CD4-positive, alpha-beta memory T cell (primary cell): ENCODE measurements at regions not wholly inside any gene's neighbourhood (a gene's known extent, or its start where the extent isn't known, plus 50 kb on each side); places are given as distances from the start of the nearest gene placed in this dataset.

Source experiments
- CTCF ChIA-PET: fragments of 350-600 bp; sonication (Branson Sonifier 250); formaldehyde crosslinking; loops from one replicate; lab custom pipeline; 2021; ENCODE audit warnings: inconsistent platforms; ENCODE audit not compliant: partially characterized antibody; lab: Charles Lee
- POLR2A ChIA-PET: fragments of 350-600 bp; sonication (Branson Sonifier 250); formaldehyde crosslinking; loops from one replicate; lab custom pipeline; 2021; ENCODE audit not compliant: partially characterized antibody; lab: Charles Lee
- DNase-seq, 5 donors: peaks; one replicate each; pipeline versions ENCODE4 v3.0.0 to v3.0.0-alpha.2; 2020 to 2022; ENCODE audit warnings: mixed read lengths in 1 of 5
- H3K27ac ChIP-seq: one replicate; pipeline ENCODE4 v1.7.0; 2013; ENCODE audit warnings: low read depth, low read length
- H3K27me3 ChIP-seq: 2 replicates; pipeline ENCODE4 v1.7.0; 2013; ENCODE audit warnings: mild to moderate bottlenecking, low read length, moderate library complexity; ENCODE audit not compliant: insufficient read depth
- H3K36me3 ChIP-seq: 2 replicates; pipeline ENCODE4 v1.7.0; 2013; ENCODE audit warnings: mild to moderate bottlenecking, low read length, moderate library complexity; ENCODE audit not compliant: insufficient read depth
- H3K4me1 ChIP-seq: 2 replicates; pipeline ENCODE4 v1.7.0; 2013; ENCODE audit warnings: mild to moderate bottlenecking, low read length, moderate library complexity; ENCODE audit not compliant: insufficient read depth
- H3K4me3 ChIP-seq, 2 donors: one replicate each; pipeline ENCODE4 v1.7.0; 2013; ENCODE audit warnings: low read length in 2 of 2, mild to moderate bottlenecking in 1 of 2
- H3K9me3 ChIP-seq, 2 donors: one replicate each; pipeline ENCODE4 v1.7.0; 2013; ENCODE audit warnings: low read length in 2 of 2, control low read depth in 1 of 2; ENCODE audit not compliant: control insufficient read depth in 1 of 2
- H3K27ac Mint-ChIP-seq, 7 donors: one replicate each; pipeline ENCODE4 v1.8.0; 2020 to 2021; ENCODE audit warnings: mixed read lengths in 7 of 7, mild to moderate bottlenecking in 6 of 7, inconsistent platforms in 3 of 7, moderate library complexity in 3 of 7
- H3K27me3 Mint-ChIP-seq, 2 donors: one replicate each; pipeline ENCODE4 v1.8.0; 2020 to 2021; ENCODE audit warnings: mixed read lengths in 2 of 2
- H3K36me3 Mint-ChIP-seq, 2 donors: one replicate each; pipeline ENCODE4 v1.8.0; 2020 to 2021; ENCODE audit warnings: mixed read lengths in 2 of 2, inconsistent platforms in 1 of 2, mild to moderate bottlenecking in 1 of 2
- H3K4me1 Mint-ChIP-seq, 4 donors: one replicate each; pipeline ENCODE4 v1.8.0; 2020 to 2021; ENCODE audit warnings: mixed read lengths in 4 of 4, mild to moderate bottlenecking in 1 of 4
- H3K4me3 Mint-ChIP-seq, 8 donors: one replicate each; pipeline ENCODE4 v1.8.0; 2020 to 2021; ENCODE audit warnings: mixed read lengths in 8 of 8, mild to moderate bottlenecking in 7 of 8, moderate library complexity in 6 of 8, inconsistent platforms in 3 of 8
- H3K9me3 Mint-ChIP-seq, 8 donors: one replicate each; pipeline ENCODE4 v1.8.0; 2020 to 2021; ENCODE audit warnings: mixed read lengths in 8 of 8, mild to moderate bottlenecking in 5 of 8, inconsistent platforms in 3 of 8, moderate library complexity in 1 of 8
- intact Hi-C: fragments of 100-400 bp; cut with micrococcal nuclease; formaldehyde crosslinking; loops from one replicate; pipeline ENCODE4 v1.15.1; 2023

- intact Hi-C loops, result no loop called here
- H3K27me3 Mint-ChIP-seq, result no peaks in the 10 kb centered on the region
- Histone ChIP-seq H3K27me3 (no peaks in the 10 kb centered on the region), H3K27ac (no peak overlapping the region), H3K4me3 (no peak overlapping the region), H3K9me3 (no peaks in the 10 kb centered on the region), H3K36me3 (no peaks in the 10 kb centered on the region), H3K4me1 (no peaks in the 10 kb centered on the region)
- no peaks in the 10 kb centered on the region for H3K4me1 Mint-ChIP-seq
- H3K9me3 Mint-ChIP-seq, result peaks cover 0 to 5% (median 2%) of the 10 kb centered on the region in 8 donors
- POLR2A ChIA-PET, result no interaction called here
- H3K27ac Mint-ChIP-seq, result no peak overlapping the region
- CTCF ChIA-PET, result no interaction called here
- DNase-seq, result no peak
- no peak overlapping the region for H3K4me3 Mint-ChIP-seq
- H3K36me3 Mint-ChIP-seq, result no peaks in the 10 kb centered on the region
Observed at GRCh38 chr11:127358160-127358559, 357.6 kb upstream of the KIRREL3 start.

- Mint-ChIP-seq H3K9me3 (peaks cover 0 to 13% (median 5%) of the 10 kb centered on the region in 8 donors), H3K4me3 (no peak overlapping the region), H3K4me1 (no peaks in the 10 kb centered on the region), H3K27me3 (peaks cover 0 to 2% of the 10 kb centered on the region in 2 donors), H3K27ac (no peak overlapping the region), H3K36me3 (no peaks in the 10 kb centered on the region)
- intact Hi-C loops, result no loop called here
- Histone ChIP-seq H3K4me1 (no peaks in the 10 kb centered on the region), H3K9me3 (no peaks in the 10 kb centered on the region), H3K36me3 (no peaks in the 10 kb centered on the region), H3K27me3 (no peaks in the 10 kb centered on the region), H3K4me3 (no peak overlapping the region), H3K27ac (no peak overlapping the region)
- ChIA-PET POLR2A (no interaction called here), CTCF (no interaction called here)
- no peak for DNase-seq
Observed at GRCh38 chr11:127350476-127350875, 349.9 kb upstream of the KIRREL3 start.

GRCh38 chr11:127345819-127346459, 345.4 kb upstream of the KIRREL3 start:
- Mint-ChIP-seq H3K4me3 (no peak overlapping the region), H3K36me3 (no peaks in the 10 kb centered on the region), H3K27ac (no peak overlapping the region), H3K9me3 (peaks cover 0 to 13% (median 5%) of the 10 kb centered on the region in 8 donors), H3K4me1 (no peaks in the 10 kb centered on the region), H3K27me3 (peaks cover 0 to 2% of the 10 kb centered on the region in 2 donors)
- ChIA-PET CTCF (interaction anchor here (1.9 kb wide), 1 partner anchor 905 kb away, joined by 6 read pairs; no protein-coding TSS in a partner anchor), POLR2A (no interaction called here)
- Histone ChIP-seq H3K27ac (no peak overlapping the region), H3K36me3 (no peaks in the 10 kb centered on the region), H3K9me3 (no peaks in the 10 kb centered on the region), H3K4me1 (no peaks in the 10 kb centered on the region), H3K4me3 (no peak overlapping the region), H3K27me3 (no peaks in the 10 kb centered on the region)
- intact Hi-C loops, result no loop called here
- no peak for DNase-seq

GRCh38 chr11:127340438-127340837, 339.9 kb upstream of the KIRREL3 start:
- H3K9me3 ChIP-seq, result no peaks in the 10 kb centered on the region
- no peaks in the 10 kb centered on the region for H3K4me1 ChIP-seq

GRCh38 chr11:127339376-127339775, 338.8 kb upstream of the KIRREL3 start:
- no peak overlapping the region for H3K27ac Mint-ChIP-seq
- no peaks in the 10 kb centered on the region for H3K36me3 Mint-ChIP-seq

More at GRCh38 chr11:127340438-127340837, 339.9 kb upstream of the KIRREL3 start:
- Mint-ChIP-seq H3K27me3 (no peaks in the 10 kb centered on the region), H3K36me3 (no peaks in the 10 kb centered on the region), H3K9me3 (peaks cover 0 to 8% (median 0%) of the 10 kb centered on the region in 8 donors), H3K27ac (no peak overlapping the region), H3K4me1 (no peaks in the 10 kb centered on the region), H3K4me3 (no peak overlapping the region)
- no peak for DNase-seq
- CTCF ChIA-PET, result no interaction called here
- H3K36me3 ChIP-seq, result no peaks in the 10 kb centered on the region
- POLR2A ChIA-PET, result no interaction called here
- H3K27ac ChIP-seq, result no peak overlapping the region
- H3K27me3 ChIP-seq, result no peaks in the 10 kb centered on the region
- H3K4me3 ChIP-seq, result no peak overlapping the region
- intact Hi-C loops, result no loop called here

GRCh38 chr11:127338380-127339259, 338.1 kb upstream of the KIRREL3 start:
- Mint-ChIP-seq H3K27me3 (no peaks in the 10 kb centered on the region), H3K9me3 (peaks cover 0 to 12% (median under 1%) of the 10 kb centered on the region in 8 donors), H3K27ac (no peak overlapping the region), H3K36me3 (no peaks in the 10 kb centered on the region), H3K4me3 (no peak overlapping the region), H3K4me1 (no peaks in the 10 kb centered on the region)
- intact Hi-C loops, result no loop called here
- CTCF ChIA-PET, result interaction anchor here (1.0 kb wide), 1 partner anchor 10 kb away, joined by 3 read pairs; no protein-coding TSS in a partner anchor
- POLR2A ChIA-PET, result interaction anchor here (0.7 kb wide), 1 partner anchor 134 kb away, joined by 3 read pairs; no protein-coding TSS in a partner anchor
- no peaks in the 10 kb centered on the region for H3K9me3 ChIP-seq
- no peak overlapping the region for H3K4me3 ChIP-seq
- H3K27me3 ChIP-seq, result no peaks in the 10 kb centered on the region
- no peak overlapping the region for H3K27ac ChIP-seq
- DNase-seq, result no peak
- no peaks in the 10 kb centered on the region for H3K36me3 ChIP-seq
- H3K4me1 ChIP-seq, result no peaks in the 10 kb centered on the region

More at GRCh38 chr11:127339376-127339775, 338.8 kb upstream of the KIRREL3 start:
- Histone ChIP-seq H3K27ac (no peak overlapping the region), H3K36me3 (no peaks in the 10 kb centered on the region), H3K4me3 (no peak overlapping the region), H3K4me1 (no peaks in the 10 kb centered on the region), H3K27me3 (no peaks in the 10 kb centered on the region), H3K9me3 (no peaks in the 10 kb centered on the region)
- ChIA-PET POLR2A (no interaction called here), CTCF (interaction anchor here (1.0 kb wide), 1 partner anchor 9 kb away, joined by 3 read pairs; no protein-coding TSS in a partner anchor)
- Mint-ChIP-seq H3K27me3 (no peaks in the 10 kb centered on the region), H3K4me1 (no peaks in the 10 kb centered on the region), H3K4me3 (no peak overlapping the region), H3K9me3 (peaks cover 0 to 10% (median 0%) of the 10 kb centered on the region in 8 donors)
- intact Hi-C loops, result no loop called here
- no peak for DNase-seq

- H3K27me3 ChIP-seq, result no peaks in the 10 kb centered on the region
- DNase-seq, result no peak
- intact Hi-C loops, result no loop called here
- no peak overlapping the region for H3K27ac ChIP-seq
- no peak overlapping the region for H3K4me3 Mint-ChIP-seq
- ChIA-PET CTCF (no interaction called here), POLR2A (no interaction called here)
- no peaks in the 10 kb centered on the region for H3K36me3 ChIP-seq
- H3K9me3 Mint-ChIP-seq, result peaks cover 0 to 17% (median 8%) of the 10 kb centered on the region in 8 donors
- H3K4me1 ChIP-seq, result no peaks in the 10 kb centered on the region
- H3K27ac Mint-ChIP-seq, result no peak overlapping the region
- H3K9me3 ChIP-seq, result no peaks in the 10 kb centered on the region
- H3K4me3 ChIP-seq, result no peak overlapping the region
- H3K36me3 Mint-ChIP-seq, result no peaks in the 10 kb centered on the region
- no peaks in the 10 kb centered on the region for H3K4me1 Mint-ChIP-seq
- H3K27me3 Mint-ChIP-seq, result no peaks in the 10 kb centered on the region
Observed at GRCh38 chr11:127334466-127334865, 333.9 kb upstream of the KIRREL3 start.
